ENCODE measurements at regions not wholly inside any gene's neighbourhood (a gene's known extent, or its start where the extent isn't known, plus 50 kb on each side); places are given as distances from the start of the nearest gene placed in this dataset.

GRCh38 chr9:134487066-134487710 lies 154.4 kb upstream of the COL5A1 start:
- no peak for DNase-seq (ENCODE audit: low spot score)

- DNase-seq (ENCODE audit: low spot score), result no peak
Observed at GRCh38 chr9:134488331-134489280, 153.0 kb upstream of the COL5A1 start.

GRCh38 chr9:134489621-134490408 lies 151.8 kb upstream of the COL5A1 start:
- no peak for DNase-seq (ENCODE audit: low spot score)

GRCh38 chr9:134490446-134490845 lies 151.2 kb upstream of the COL5A1 start:
- no peak for DNase-seq (ENCODE audit: low spot score)

GRCh38 chr9:134491196-134491835 lies 150.3 kb upstream of the COL5A1 start:
- DNase-seq (ENCODE audit: low spot score), result no peak

GRCh38 chr9:134491856-134492255 lies 149.7 kb upstream of the COL5A1 start:
- DNase-seq (ENCODE audit: low spot score), result no peak

GRCh38 chr9:134492281-134492691 lies 149.3 kb upstream of the COL5A1 start:
- DNase-seq (ENCODE audit: low spot score), result no peak

GRCh38 chr9:134492721-134493460 lies 148.7 kb upstream of the COL5A1 start:
- no peak for DNase-seq (ENCODE audit: low spot score)

GRCh38 chr9:134493461-134494272 lies 147.9 kb upstream of the COL5A1 start:
- DNase-seq (ENCODE audit: low spot score), result no peak

GRCh38 chr9:134494273-134494815 lies 147.3 kb upstream of the COL5A1 start:
- no peak for DNase-seq (ENCODE audit: low spot score)

- DNase-seq (ENCODE audit: low spot score), result no peak
Observed at GRCh38 chr9:134494905-134495304, 146.7 kb upstream of the COL5A1 start.

- no peak for DNase-seq (ENCODE audit: low spot score)
Observed at GRCh38 chr9:134495881-134496412, 145.7 kb upstream of the COL5A1 start.

- no peak for DNase-seq (ENCODE audit: low spot score)
Observed at GRCh38 chr9:134496413-134497282, 145.0 kb upstream of the COL5A1 start.

GRCh38 chr9:134497283-134497860 lies 144.2 kb upstream of the COL5A1 start:
- no peak for DNase-seq (ENCODE audit: low spot score)

GRCh38 chr9:134498814-134499166 lies 142.8 kb upstream of the COL5A1 start:
- no peak for DNase-seq (ENCODE audit: low spot score)

- no peak for DNase-seq (ENCODE audit: low spot score)
Observed at GRCh38 chr9:134500931-134501760, 140.5 kb upstream of the COL5A1 start.

- DNase-seq (ENCODE audit: low spot score), result no peak
Observed at GRCh38 chr9:134501761-134502265, 139.8 kb upstream of the COL5A1 start.

Data from globus pallidus (tissue), 1 donor.